PC-9 (cell line): ENCODE measurements at regions not wholly inside any gene's neighbourhood (a gene's known extent, or its start where the extent isn't known, plus 50 kb on each side); places are given as distances from the start of the nearest gene placed in this dataset.

ENCODE experiments used
- BruUV-seq: library from RNA; stranded (reverse); fragments of 400-500 nt; replicated peaks from 2 replicates; lab custom pipeline; 2021; lab: Mats Ljungman, UMichigan
- CTCF ChIA-PET: fragments of 300-600 bp; sonication (Branson Sonifier 250); formaldehyde crosslinking; loops from one replicate; lab custom pipeline; 2022; ENCODE audit warnings: antibody characterized with exemption; lab: Charles Lee
- POLR2A ChIA-PET: fragments of 300-600 bp; sonication (Branson Sonifier 250); formaldehyde crosslinking; loops from one replicate; lab custom pipeline; 2022; ENCODE audit warnings: antibody characterized with exemption; ENCODE audit not compliant: unreplicated experiment; lab: Charles Lee
- DNase-seq, 2 experiments: peaks; one replicate each; pipeline versions ENCODE4 v3.0.0 to v3.0.0-alpha.2; 2015 to 2022; ENCODE audit warnings: mixed read lengths in 1 of 2
- H2AFZ ChIP-seq: fragments of 200-600 bp; sonication (generic); 2 replicates; pipeline ENCODE4 v1.8.1; 2017; ENCODE audit warnings: antibody characterized with exemption
- H3F3A ChIP-seq: fragments of 200-600 bp; sonication (generic); 2 replicates; pipeline ENCODE4 v1.8.1; 2017; ENCODE audit warnings: antibody characterized with exemption, mild to moderate bottlenecking, low read depth; ENCODE audit not compliant: insufficient read depth
- H3K27ac ChIP-seq: fragments of 200-600 bp; sonication (generic); 2 replicates; pipeline ENCODE4 v1.6.1; 2016; ENCODE audit warnings: mixed run types
- H3K27me3 ChIP-seq: fragments of 200-600 bp; sonication (generic); 2 replicates; pipeline ENCODE4 v1.6.1; 2016; ENCODE audit warnings: low read depth, mixed run types; ENCODE audit not compliant: insufficient read depth
- H3K36me3 ChIP-seq: fragments of 200-600 bp; sonication (generic); 2 replicates; pipeline ENCODE4 v1.6.1; 2016; ENCODE audit warnings: low read depth, mixed run types
- H3K4me1 ChIP-seq: fragments of 200-600 bp; sonication (generic); replicated peaks from 2 replicates; pipeline ENCODE4 v1.6.1; 2016; ENCODE audit warnings: mixed run types; ENCODE audit not compliant: insufficient read depth
- H3K4me2 ChIP-seq: fragments of 200-600 bp; sonication (generic); 2 replicates; pipeline ENCODE4 v1.6.1; 2017; ENCODE audit warnings: mixed run types
- H3K4me3 ChIP-seq: fragments of 200-600 bp; sonication (generic); 2 replicates; pipeline ENCODE4 v1.6.1; 2016; ENCODE audit warnings: mixed run types
- H3K79me2 ChIP-seq: fragments of 200-600 bp; sonication (generic); 2 replicates; pipeline ENCODE4 v1.6.1; 2017; ENCODE audit warnings: low read depth, mixed run types
- H3K9me2 ChIP-seq: fragments of 200-600 bp; sonication (generic); 2 replicates; pipeline ENCODE4 v1.8.1; 2017; ENCODE audit warnings: mild to moderate bottlenecking; ENCODE audit not compliant: insufficient read depth
- H3K9me3 ChIP-seq: fragments of 200-600 bp; sonication (generic); 2 replicates; pipeline ENCODE4 v1.8.1; 2016; ENCODE audit warnings: low read depth; ENCODE audit not compliant: insufficient read depth
- H4K20me1 ChIP-seq: fragments of 200-600 bp; sonication (generic); 2 replicates; pipeline ENCODE4 v1.8.1; 2017; ENCODE audit not compliant: insufficient read depth
- CTCF ChIP-seq: fragments of 200-600 bp; sonication (generic); conservative IDR thresholded peaks from 2 replicates; pipeline ENCODE4 v1.6.1; 2017; ENCODE audit warnings: mixed run types, antibody characterized with exemption, mild to moderate bottlenecking, moderate library complexity
- EZH2 ChIP-seq: fragments of 200-600 bp; sonication (generic); IDR thresholded peaks from 2 replicates; pipeline ENCODE4 v1.8.0; 2017; ENCODE audit warnings: antibody characterized with exemption, low read depth
- intact Hi-C: fragments of 100-400 bp; cut with micrococcal nuclease; formaldehyde crosslinking; loops from one replicate; pipeline ENCODE4 v1.10.0; 2022; ENCODE audit not compliant: unreplicated experiment

- Histone ChIP-seq H2AFZ (no peak overlapping the region), H3K9me2 (no peaks in the 10 kb centered on the region), H3F3A (no peaks in the 10 kb centered on the region), H3K27ac (no peak overlapping the region), H4K20me1 (no peaks in the 10 kb centered on the region; the same call in 1 of the 2 replicates), H3K9me3 (no peaks in the 10 kb centered on the region), H3K36me3 (no peaks in the 10 kb centered on the region), H3K27me3 (no peaks in the 10 kb centered on the region), H3K4me2 (no peak overlapping the region), H3K4me1 (no peaks in the 10 kb centered on the region), H3K79me2 (no peaks in the 10 kb centered on the region), H3K4me3 (no peak overlapping the region)
- BruUV-seq, result no TSS peak
- ChIA-PET POLR2A (no interaction called here), CTCF (no interaction called here)
- TF ChIP-seq EZH2, result no peak
- no peak for TF ChIP-seq CTCF
- DNase-seq, result no peak
- intact Hi-C loops, result no loop called here
These were observed 367.6 kb downstream of the TMEM135 start for GRCh38 chr11:87405356-87405755.

GRCh38 chr11:87401653-87402052 lies 363.9 kb downstream of the TMEM135 start:
- H3K36me3 ChIP-seq, result no peaks in the 10 kb centered on the region
- H3K27me3 ChIP-seq, result no peaks in the 10 kb centered on the region
- H3K4me3 ChIP-seq, result no peak overlapping the region
- no peaks in the 10 kb centered on the region; the same call in 1 of the 2 replicates for H3K9me3 ChIP-seq
- POLR2A ChIA-PET, result interaction anchor here (0.6 kb wide), 1 partner anchor 1613 kb away, joined by 3 read pairs; no protein-coding TSS in a partner anchor
- no peaks in the 10 kb centered on the region for H3F3A ChIP-seq
- intact Hi-C loops, result no loop called here
- no peak overlapping the region for H3K4me2 ChIP-seq
- H2AFZ ChIP-seq, result no peak overlapping the region
- TF ChIP-seq EZH2 (no peak), CTCF (no peak)
- H3K9me2 ChIP-seq, result no peaks in the 10 kb centered on the region
- BruUV-seq, result no TSS peak
- CTCF ChIA-PET, result no interaction called here
- H4K20me1 ChIP-seq, result no peaks in the 10 kb centered on the region; the same call in 1 of the 2 replicates
- no peaks in the 10 kb centered on the region for H3K79me2 ChIP-seq
- peak in 1 of 2 experiments; percentile 5 for DNase-seq
- no peak overlapping the region for H3K27ac ChIP-seq
- no peaks in the 10 kb centered on the region for H3K4me1 ChIP-seq

- no TSS peak for BruUV-seq
- Histone ChIP-seq H3K79me2 (no peaks in the 10 kb centered on the region), H3F3A (no peaks in the 10 kb centered on the region), H3K4me2 (no peak overlapping the region), H3K9me3 (no peaks in the 10 kb centered on the region; the same call in 1 of the 2 replicates), H3K9me2 (no peaks in the 10 kb centered on the region), H4K20me1 (no peaks in the 10 kb centered on the region; the same call in 1 of the 2 replicates), H3K36me3 (no peaks in the 10 kb centered on the region), H3K4me1 (no peaks in the 10 kb centered on the region), H3K27me3 (no peaks in the 10 kb centered on the region), H3K27ac (no peak overlapping the region), H3K4me3 (no peak overlapping the region), H2AFZ (no peak overlapping the region)
- intact Hi-C loops, result no loop called here
- ChIA-PET CTCF (no interaction called here), POLR2A (no interaction called here)
- DNase-seq, result peak in 1 of 2 experiments; percentile 15
- no peak for TF ChIP-seq CTCF
- no peak for TF ChIP-seq EZH2
These were observed 361.6 kb downstream of the TMEM135 start for GRCh38 chr11:87399341-87399740.
